IMR-90 (cell line): ENCODE measurements at regions not wholly inside any gene's neighbourhood (a gene's known extent, or its start where the extent isn't known, plus 50 kb on each side); places are given as distances from the start of the nearest gene placed in this dataset.
"Not testable (repeated sequence)": the region's sequence is repeated elsewhere in the genome, so short reads cannot be mapped to it uniquely, and the experiment has no call there.

Experiments used
- ATAC-seq: fragments of 200-7000 bp; cut with Tn5 transposase; 2 replicates; pipeline ENCODE4 v1.9.1; 2020; ENCODE audit warnings: low read depth, mild to moderate bottlenecking, moderate library complexity
- BruUV-seq: library from RNA; stranded (reverse); fragments of 400-500 nt; replicated peaks from 2 replicates; lab custom pipeline; 2021; lab: Mats Ljungman, UMichigan
- CTCF ChIA-PET: fragments of 300-600 bp; formaldehyde crosslinking; extraction: SDS; loops from one replicate; lab custom pipeline; 2021; ENCODE audit warnings: antibody characterized with exemption; lab: Yijun Ruan, JAX
- POLR2A ChIA-PET: fragments of 300-600 bp; sonication (Branson Sonifier 250); formaldehyde crosslinking; loops from one replicate; lab custom pipeline; 2022; ENCODE audit warnings: antibody characterized with exemption; ENCODE audit not compliant: unreplicated experiment; lab: Charles Lee
- DNase-seq: peaks from one replicate; pipeline ENCODE4 v3.0.0; 2013
- H2AFZ ChIP-seq: replicated peaks from 2 replicates; pipeline ENCODE3; 2013; ENCODE audit warnings: low read length, mild to moderate bottlenecking; ENCODE audit not compliant: poor library complexity
- H2AK5ac ChIP-seq: 2 replicates; pipeline ENCODE4 v1.6.1; 2013; ENCODE audit warnings: low read depth, low read length, inconsistent platforms
- H2AK9ac ChIP-seq: replicated peaks from 2 replicates; pipeline ENCODE3; 2013; ENCODE audit warnings: mild to moderate bottlenecking, low read depth, low read length, moderate library complexity; ENCODE audit not compliant: poor library complexity
- H2BK120ac ChIP-seq: 2 replicates; pipeline ENCODE4 v1.6.1; 2013; ENCODE audit warnings: low read depth, low read length, inconsistent platforms
- H2BK15ac ChIP-seq: 3 replicates; pipeline ENCODE4 v1.6.1; 2013; ENCODE audit warnings: low read depth, low read length, inconsistent platforms
- H2BK20ac ChIP-seq: 2 replicates; pipeline ENCODE4 v1.6.1; 2013; ENCODE audit warnings: low read depth, mild to moderate bottlenecking, inconsistent platforms, low read length, moderate library complexity
- H2BK5ac ChIP-seq: 2 replicates; pipeline ENCODE4 v1.6.1; 2013; ENCODE audit warnings: mild to moderate bottlenecking, low read depth, low read length, inconsistent platforms; ENCODE audit not compliant: poor library complexity, severe bottlenecking
- H3K14ac ChIP-seq: replicated peaks from 2 replicates; pipeline ENCODE4 v1.6.1; 2013; ENCODE audit warnings: low read depth, low read length, inconsistent platforms
- H3K18ac ChIP-seq: 2 replicates; pipeline ENCODE4 v1.6.1; 2013; ENCODE audit warnings: low read depth, low read length, control low read depth
- H3K23ac ChIP-seq: 2 replicates; pipeline ENCODE4 v1.6.1; 2013; ENCODE audit warnings: low read depth, low read length, inconsistent platforms
- H3K27ac ChIP-seq: 2 replicates; pipeline ENCODE4 v1.5.1; 2013; ENCODE audit warnings: mild to moderate bottlenecking, control low read depth, low read length; ENCODE audit not compliant: insufficient read depth
- H3K27me3 ChIP-seq: 2 replicates; pipeline ENCODE4 v1.6.1; 2013; ENCODE audit warnings: low read length; ENCODE audit not compliant: control insufficient read depth, insufficient read depth
- H3K36me3 ChIP-seq: 2 replicates; pipeline ENCODE4 v1.6.1; 2013; ENCODE audit warnings: low read length, mixed read lengths; ENCODE audit not compliant: control insufficient read depth, insufficient read depth
- H3K4ac ChIP-seq: 2 replicates; pipeline ENCODE4 v1.6.1; 2013; ENCODE audit warnings: low read depth, low read length, inconsistent platforms
- H3K4me1 ChIP-seq: 2 replicates; pipeline ENCODE4 v1.6.1; 2013; ENCODE audit warnings: low read length, mixed read lengths; ENCODE audit not compliant: control insufficient read depth, insufficient read depth
- H3K4me2 ChIP-seq: 2 replicates; pipeline ENCODE4 v1.6.1; 2013; ENCODE audit warnings: low read depth, mild to moderate bottlenecking, control low read depth, low read length, moderate library complexity
- H3K4me3 ChIP-seq: 2 replicates; pipeline ENCODE4 v1.5.1; 2013; ENCODE audit warnings: low read depth, mild to moderate bottlenecking, control low read depth, low read length, moderate library complexity; ENCODE audit not compliant: insufficient read depth
- H3K56ac ChIP-seq: 2 replicates; pipeline ENCODE4 v1.6.1; 2013; ENCODE audit warnings: low read length, inconsistent platforms; ENCODE audit not compliant: insufficient read depth; ENCODE audit errors: extremely low read depth
- H3K79me1 ChIP-seq, 2 experiments: 2 replicates each; pipeline ENCODE4 v1.6.1; 2013; ENCODE audit warnings: low read length in 2 of 2, inconsistent platforms in 1 of 2, low read depth in 1 of 2
- H3K9ac ChIP-seq: 2 replicates; pipeline ENCODE4 v1.6.1; 2013; ENCODE audit warnings: low read depth, low read length, control low read depth
- H3K9me1 ChIP-seq: 2 replicates; pipeline ENCODE4 v1.6.1; 2013; ENCODE audit warnings: low read length, inconsistent platforms; ENCODE audit not compliant: insufficient read depth
- H3K9me3 ChIP-seq: 2 replicates; pipeline ENCODE4 v1.6.1; 2013; ENCODE audit warnings: low read length; ENCODE audit not compliant: control insufficient read depth, insufficient read depth
- H4K20me1 ChIP-seq: 2 replicates; pipeline ENCODE4 v1.6.1; 2013; ENCODE audit warnings: low read length, inconsistent platforms; ENCODE audit not compliant: insufficient read depth
- H4K5ac ChIP-seq: 2 replicates; pipeline ENCODE4 v1.6.1; 2013; ENCODE audit warnings: mild to moderate bottlenecking, low read depth, low read length, control low read depth
- H4K8ac ChIP-seq, 2 experiments: 2 replicates each; pipeline ENCODE4 v1.6.1; 2013; ENCODE audit warnings: low read depth in 2 of 2, low read length in 2 of 2, control low read depth in 1 of 2, inconsistent platforms in 1 of 2
- H4K91ac ChIP-seq: 2 replicates; pipeline ENCODE4 v1.6.1; 2013; ENCODE audit warnings: low read depth, low read length, inconsistent platforms; ENCODE audit not compliant: insufficient read depth
- WGBS, 2 experiments: methylation state at CpG; one replicate each; pipeline versions ENCODE4 v1.1.5 to v1.1.7; 2013; ENCODE audit warnings: missing lambda C conversion rate in 2 of 2; ENCODE audit not compliant: insufficient read length in 1 of 2; ENCODE audit errors: extremely low coverage in 2 of 2; 5-methylcytosine and 5-hydroxymethylcytosine counted together
- dilution Hi-C: fragments of 300-500 bp; cut with HindIII; formaldehyde crosslinking; loops from one replicate; pipeline ENCODE4 v1.14.3; 2018; ENCODE audit warnings: low sequenced_read_pairs; ENCODE audit not compliant: unreplicated experiment
- in situ Hi-C: fragments of 300-500 bp; cut with MboI; formaldehyde crosslinking; loops from 3 replicates; pipeline ENCODE4 v1.14.3; 2019; ENCODE audit warnings: low sequenced_read_pairs, inconsistent platforms, mixed read lengths
- intact Hi-C: fragments of 100-400 bp; cut with micrococcal nuclease; formaldehyde crosslinking; loops from 2 replicates; pipeline ENCODE4 v1.10.0; 2022

- H3K4me2 ChIP-seq, H3K36me3 ChIP-seq, H3K4ac ChIP-seq, H3K56ac ChIP-seq, H3K14ac ChIP-seq, H3K9me3 ChIP-seq, H3K18ac ChIP-seq, H2BK120ac ChIP-seq, ATAC-seq, H3K27ac ChIP-seq, H2AK5ac ChIP-seq, H3K4me3 ChIP-seq, POLR2A ChIA-PET, H3K9me1 ChIP-seq, in situ Hi-C loops, CTCF ChIA-PET, dilution Hi-C loops, H4K5ac ChIP-seq, H2BK20ac ChIP-seq, H4K91ac ChIP-seq, H3K9ac ChIP-seq, H3K4me1 ChIP-seq, H2BK5ac ChIP-seq, H3K27me3 ChIP-seq, H4K8ac ChIP-seq, H2AFZ ChIP-seq, H3K79me1 ChIP-seq, H2AK9ac ChIP-seq, H2BK15ac ChIP-seq, H4K20me1 ChIP-seq, DNase-seq, H3K23ac ChIP-seq, intact Hi-C loops, BruUV-seq: not testable (repeated sequence)
- 67% methylated on average over 2 of the region's 5 CpGs; no CpG with 5 or more reads in 1 of the 2 experiments for WGBS, 2 experiments
Observed at GRCh38 chr11:67871168-67871567, 132.7 kb downstream of the UNC93B1 start.

- H3K56ac ChIP-seq, H3K4me3 ChIP-seq, DNase-seq, H3K4me2 ChIP-seq, H4K5ac ChIP-seq, H3K9me3 ChIP-seq, H2AK5ac ChIP-seq, dilution Hi-C loops, ATAC-seq, H4K91ac ChIP-seq, H3K9ac ChIP-seq, H4K8ac ChIP-seq, H3K4me1 ChIP-seq, H3K4ac ChIP-seq, H3K27me3 ChIP-seq, H3K27ac ChIP-seq, in situ Hi-C loops, H3K36me3 ChIP-seq, H2BK20ac ChIP-seq, H2BK120ac ChIP-seq, H3K14ac ChIP-seq, H2AFZ ChIP-seq, H4K20me1 ChIP-seq, H3K9me1 ChIP-seq, H3K23ac ChIP-seq, POLR2A ChIA-PET, H2AK9ac ChIP-seq, BruUV-seq, CTCF ChIA-PET, intact Hi-C loops, H3K18ac ChIP-seq, H2BK15ac ChIP-seq, H2BK5ac ChIP-seq, H3K79me1 ChIP-seq: not testable (repeated sequence)
- no CpG with 5 or more reads among the region's 3 CpGs for WGBS, 2 experiments
Observed at GRCh38 chr11:67862896-67863295, 141.0 kb downstream of the UNC93B1 start.
